Nephron (organoid): ENCODE measurements at regions not wholly inside any gene's neighbourhood (a gene's known extent, or its start where the extent isn't known, plus 50 kb on each side); places are given as distances from the start of the nearest gene placed in this dataset.
"Not testable (repeated sequence)": the region's sequence is repeated elsewhere in the genome, so short reads cannot be mapped to it uniquely, and the experiment has no call there.

Source experiments
- H3K27ac Mint-ChIP-seq, 3 experiments: 2 replicates each; pipeline ENCODE4 v1.8.0; 2020; ENCODE audit warnings: mixed read lengths in 3 of 3, mild to moderate bottlenecking in 2 of 3, moderate library complexity in 1 of 3
- H3K27me3 Mint-ChIP-seq: 2 replicates; pipeline ENCODE4 v1.8.0; 2021; ENCODE audit warnings: low read depth, mild to moderate bottlenecking, moderate library complexity, mixed read lengths
- H3K36me3 Mint-ChIP-seq: 2 replicates; pipeline ENCODE4 v1.8.0; 2020; ENCODE audit warnings: low read depth, mixed read lengths
- H3K4me1 Mint-ChIP-seq: 2 replicates; pipeline ENCODE4 v1.8.0; 2020; ENCODE audit warnings: mixed read lengths
- H3K4me3 Mint-ChIP-seq, 3 experiments: 2 replicates each; pipeline ENCODE4 v1.8.0; 2020; ENCODE audit warnings: mild to moderate bottlenecking in 3 of 3, mixed read lengths in 3 of 3, moderate library complexity in 2 of 3
- H3K9me3 Mint-ChIP-seq: 2 replicates; pipeline ENCODE4 v1.8.0; 2020; ENCODE audit warnings: mixed read lengths
- TF ChIP-seq, protein P1 (sequence below), 3 experiments: fragments of 200-600 bp; sonication (generic); IDR thresholded peaks; one replicate each; pipeline ENCODE4 v1.5.0; 2021; ENCODE audit warnings: antibody characterized with exemption in 3 of 3; ENCODE audit not compliant: unreplicated experiment in 3 of 3

DNA sequence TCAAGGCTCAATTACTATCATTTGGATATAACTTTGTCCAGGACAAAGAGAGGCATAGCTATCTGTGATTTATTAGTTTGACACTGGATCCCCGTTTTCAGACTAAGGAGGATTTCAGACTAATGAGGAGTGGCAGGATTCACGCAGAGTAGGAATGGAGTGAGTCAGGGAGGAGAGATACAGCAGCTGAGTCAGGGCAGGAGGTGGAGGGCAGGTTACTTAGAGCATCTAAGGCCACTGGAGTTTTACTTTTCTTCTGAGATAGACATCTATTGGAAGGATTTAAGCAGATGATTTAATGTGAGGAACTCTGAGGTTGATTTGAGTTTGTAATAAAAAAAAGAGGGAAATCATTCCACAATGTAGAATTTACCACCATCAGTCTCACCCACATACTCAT, 110.6 kb downstream of the RPIA start:
- H3K4me1 Mint-ChIP-seq, H3K9me3 Mint-ChIP-seq, H3K27ac Mint-ChIP-seq, H3K36me3 Mint-ChIP-seq, H3K27me3 Mint-ChIP-seq, H3K4me3 Mint-ChIP-seq: not testable (repeated sequence)

- TF ChIP-seq, protein P1, sequence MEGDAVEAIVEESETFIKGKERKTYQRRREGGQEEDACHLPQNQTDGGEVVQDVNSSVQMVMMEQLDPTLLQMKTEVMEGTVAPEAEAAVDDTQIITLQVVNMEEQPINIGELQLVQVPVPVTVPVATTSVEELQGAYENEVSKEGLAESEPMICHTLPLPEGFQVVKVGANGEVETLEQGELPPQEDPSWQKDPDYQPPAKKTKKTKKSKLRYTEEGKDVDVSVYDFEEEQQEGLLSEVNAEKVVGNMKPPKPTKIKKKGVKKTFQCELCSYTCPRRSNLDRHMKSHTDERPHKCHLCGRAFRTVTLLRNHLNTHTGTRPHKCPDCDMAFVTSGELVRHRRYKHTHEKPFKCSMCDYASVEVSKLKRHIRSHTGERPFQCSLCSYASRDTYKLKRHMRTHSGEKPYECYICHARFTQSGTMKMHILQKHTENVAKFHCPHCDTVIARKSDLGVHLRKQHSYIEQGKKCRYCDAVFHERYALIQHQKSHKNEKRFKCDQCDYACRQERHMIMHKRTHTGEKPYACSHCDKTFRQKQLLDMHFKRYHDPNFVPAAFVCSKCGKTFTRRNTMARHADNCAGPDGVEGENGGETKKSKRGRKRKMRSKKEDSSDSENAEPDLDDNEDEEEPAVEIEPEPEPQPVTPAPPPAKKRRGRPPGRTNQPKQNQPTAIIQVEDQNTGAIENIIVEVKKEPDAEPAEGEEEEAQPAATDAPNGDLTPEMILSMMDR (IDR thresholded peaks at IDR 0.05; ENCODE audit: unreplicated experiment in 3 of 3): no peak
- Mint-ChIP-seq H3K27me3 (no peaks in the 10 kb centered on the region), H3K36me3 (no peaks in the 10 kb centered on the region), H3K27ac (no peak overlapping the region), H3K9me3 (peaks cover 21% of the 10 kb centered on the region), H3K4me1 (no peaks in the 10 kb centered on the region), H3K4me3 (no peak overlapping the region)
Observed at GRCh38 chr2:88807237-88807962, 115.9 kb downstream of the RPIA start.

GRCh38 chr2:88808083-88808482, 116.6 kb downstream of the RPIA start:
- no peaks in the 10 kb centered on the region for H3K36me3 Mint-ChIP-seq
- H3K9me3 Mint-ChIP-seq: peaks cover 26% of the 10 kb centered on the region
- no peak overlapping the region for H3K27ac Mint-ChIP-seq
- no peaks in the 10 kb centered on the region for H3K4me1 Mint-ChIP-seq
- TF ChIP-seq, protein P1 (IDR thresholded peaks at IDR 0.05; ENCODE audit: unreplicated experiment in 3 of 3): no peak
- no peak overlapping the region for H3K4me3 Mint-ChIP-seq
- no peaks in the 10 kb centered on the region for H3K27me3 Mint-ChIP-seq

DNA sequence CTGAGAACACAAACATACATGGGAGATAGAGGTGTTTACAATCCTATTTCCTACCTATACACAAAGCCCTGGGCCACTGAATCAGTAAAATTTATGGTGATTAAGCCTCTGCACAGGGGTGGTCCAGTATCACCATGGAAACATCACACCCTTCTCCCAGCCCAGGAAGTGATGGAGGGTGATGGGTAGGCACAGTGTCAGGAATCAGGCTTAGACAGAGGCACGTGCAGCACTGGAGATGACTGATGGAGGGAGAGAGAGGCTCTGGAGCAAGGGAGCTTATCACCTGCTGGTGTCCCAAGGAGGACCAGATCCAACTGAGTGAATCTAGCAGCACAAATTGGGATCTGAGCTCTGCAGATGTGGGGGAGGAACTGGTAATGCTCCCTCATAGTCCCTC, 117.2 kb downstream of the RPIA start:
- TF ChIP-seq, protein P1 (IDR thresholded peaks at IDR 0.05; ENCODE audit: unreplicated experiment in 3 of 3): no peak
- no peaks in the 10 kb centered on the region for H3K27me3 Mint-ChIP-seq
- H3K36me3 Mint-ChIP-seq: no peaks in the 10 kb centered on the region
- H3K4me1 Mint-ChIP-seq: no peaks in the 10 kb centered on the region
- H3K4me3 Mint-ChIP-seq: no peak overlapping the region
- H3K27ac Mint-ChIP-seq: no peak overlapping the region
- peaks cover 32% of the 10 kb centered on the region for H3K9me3 Mint-ChIP-seq

GRCh38 chr2:88809216-88809615, 117.7 kb downstream of the RPIA start:
- Mint-ChIP-seq H3K9me3 (peaks cover 37% of the 10 kb centered on the region), H3K36me3 (no peaks in the 10 kb centered on the region), H3K27me3 (no peaks in the 10 kb centered on the region), H3K27ac (no peak overlapping the region), H3K4me1 (no peaks in the 10 kb centered on the region), H3K4me3 (no peak overlapping the region)
- TF ChIP-seq, protein P1 (IDR thresholded peaks at IDR 0.05; ENCODE audit: unreplicated experiment in 3 of 3): no peak

DNA sequence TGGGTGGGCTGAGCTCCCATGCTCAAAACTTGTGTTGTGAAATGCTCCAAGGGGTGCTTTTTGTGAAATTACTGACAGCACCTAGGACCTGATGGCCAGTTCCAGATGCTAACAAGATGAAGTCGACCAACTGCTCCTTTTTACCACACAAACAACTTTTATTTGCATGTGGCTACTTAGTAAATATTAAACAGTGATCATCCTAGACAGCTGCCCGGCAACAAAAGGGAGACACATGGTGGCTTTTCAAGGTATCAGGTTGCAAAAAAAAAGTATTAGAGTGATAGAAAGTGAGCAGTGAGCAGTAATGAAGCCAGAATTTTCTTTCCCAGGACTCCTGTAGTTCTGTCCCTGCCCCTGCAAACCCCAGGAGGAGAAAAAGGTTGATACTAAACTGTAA, 118.5 kb downstream of the RPIA start:
- peaks cover 43% of the 10 kb centered on the region for H3K9me3 Mint-ChIP-seq
- no peaks in the 10 kb centered on the region for H3K27me3 Mint-ChIP-seq
- no peak overlapping the region for H3K4me3 Mint-ChIP-seq
- TF ChIP-seq, protein P1 (IDR thresholded peaks at IDR 0.05; ENCODE audit: unreplicated experiment in 3 of 3): no peak
- H3K27ac Mint-ChIP-seq: no peak overlapping the region
- no peaks in the 10 kb centered on the region for H3K4me1 Mint-ChIP-seq
- H3K36me3 Mint-ChIP-seq: no peaks in the 10 kb centered on the region
